ENCODE measurements at regions not wholly inside any gene's neighbourhood (a gene's known extent, or its start where the extent isn't known, plus 50 kb on each side); places are given as distances from the start of the nearest gene placed in this dataset.
A peak's percentile ranks its signal among the peaks of the same experiment; 100 is the strongest.

DNA sequence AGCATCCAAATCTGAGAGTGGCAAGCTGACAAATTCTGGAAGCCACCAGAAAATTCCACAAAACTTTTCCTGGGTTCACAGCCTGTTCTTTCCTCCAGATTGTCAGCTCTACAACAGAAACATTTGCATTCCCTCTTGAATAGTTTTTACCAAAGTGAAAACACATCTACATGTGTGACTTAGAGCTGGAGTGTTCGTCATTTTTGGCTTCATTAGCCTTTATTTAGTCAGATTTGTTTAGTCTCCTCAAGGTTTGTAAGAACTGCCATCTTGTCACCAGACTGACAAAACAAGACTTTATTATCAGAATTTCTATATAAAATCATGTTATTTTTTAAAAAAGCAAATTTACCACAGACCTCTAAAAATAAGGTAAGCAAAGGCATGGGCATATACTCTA is 347.3 kb downstream of the TRIM36 start:
- Histone ChIP-seq H3K27me3 (no peaks in the 10 kb centered on the region), H3K9me3 (replicated peaks in 1 of 3) (peaks cover 0 to 10% (median 0%) of the 10 kb centered on the region in 3 donors), H3K4me3 (no peak overlapping the region), H3K36me3 (replicated peaks in 1 of 2) (no peaks in the 10 kb centered on the region), H3K4me1 (replicated peaks in 1 of 2) (no peaks in the 10 kb centered on the region), H3K27ac (no peak overlapping the region)
- intact Hi-C loops (cut with DNase I): no loop called here
- no peak for DNase-seq
- TF ChIP-seq, protein P1, sequence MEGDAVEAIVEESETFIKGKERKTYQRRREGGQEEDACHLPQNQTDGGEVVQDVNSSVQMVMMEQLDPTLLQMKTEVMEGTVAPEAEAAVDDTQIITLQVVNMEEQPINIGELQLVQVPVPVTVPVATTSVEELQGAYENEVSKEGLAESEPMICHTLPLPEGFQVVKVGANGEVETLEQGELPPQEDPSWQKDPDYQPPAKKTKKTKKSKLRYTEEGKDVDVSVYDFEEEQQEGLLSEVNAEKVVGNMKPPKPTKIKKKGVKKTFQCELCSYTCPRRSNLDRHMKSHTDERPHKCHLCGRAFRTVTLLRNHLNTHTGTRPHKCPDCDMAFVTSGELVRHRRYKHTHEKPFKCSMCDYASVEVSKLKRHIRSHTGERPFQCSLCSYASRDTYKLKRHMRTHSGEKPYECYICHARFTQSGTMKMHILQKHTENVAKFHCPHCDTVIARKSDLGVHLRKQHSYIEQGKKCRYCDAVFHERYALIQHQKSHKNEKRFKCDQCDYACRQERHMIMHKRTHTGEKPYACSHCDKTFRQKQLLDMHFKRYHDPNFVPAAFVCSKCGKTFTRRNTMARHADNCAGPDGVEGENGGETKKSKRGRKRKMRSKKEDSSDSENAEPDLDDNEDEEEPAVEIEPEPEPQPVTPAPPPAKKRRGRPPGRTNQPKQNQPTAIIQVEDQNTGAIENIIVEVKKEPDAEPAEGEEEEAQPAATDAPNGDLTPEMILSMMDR (IDR thresholded peaks at IDR 0.05): no peak
- TF ChIP-seq POLR2A (IDR thresholded peaks at IDR 0.05): no peak
- WGBS, 4 donors: 48 to 64% (median 56%) methylated on average over 1 of the region's 1 CpG

DNA sequence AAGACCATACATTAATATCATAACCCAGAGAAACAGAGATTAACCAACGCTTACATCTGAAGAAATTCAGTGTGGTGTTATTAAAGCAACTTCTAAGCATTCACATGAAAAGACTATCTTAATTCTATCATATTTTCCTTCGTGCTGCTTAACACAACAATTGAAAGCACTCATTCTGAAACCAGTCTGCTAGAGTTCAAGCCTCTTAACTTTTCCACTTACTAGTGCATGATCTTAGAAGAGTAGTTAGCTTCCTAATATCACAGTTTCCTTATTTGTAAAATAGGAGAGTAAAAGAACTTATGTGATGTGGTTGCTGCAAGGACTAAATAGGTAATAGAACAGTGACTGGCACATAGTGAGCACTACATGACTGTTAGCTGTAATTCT is 379.3 kb downstream of the TRIM36 start:
- intact Hi-C loops (cut with DNase I): loop anchor here in 1 of 2 donors (5.0 kb wide), 1 partner anchor 693 kb away; no protein-coding TSS in a partner anchor
- Histone ChIP-seq H3K27ac (no peak overlapping the region), H3K9me3 (replicated peaks in 1 of 3) (no peaks in the 10 kb centered on the region), H3K4me3 (no peak overlapping the region), H3K36me3 (replicated peaks in 1 of 2) (no peaks in the 10 kb centered on the region), H3K27me3 (no peaks in the 10 kb centered on the region), H3K4me1 (replicated peaks in 1 of 2) (no peaks in the 10 kb centered on the region)
- WGBS, 4 donors: 60 to 79% (median 69%) methylated on average over 2 of the region's 2 CpGs
- TF ChIP-seq, protein P1 (IDR thresholded peaks at IDR 0.05): no peak
- TF ChIP-seq POLR2A (IDR thresholded peaks at IDR 0.05): no peak
- DNase-seq: no peak

DNA sequence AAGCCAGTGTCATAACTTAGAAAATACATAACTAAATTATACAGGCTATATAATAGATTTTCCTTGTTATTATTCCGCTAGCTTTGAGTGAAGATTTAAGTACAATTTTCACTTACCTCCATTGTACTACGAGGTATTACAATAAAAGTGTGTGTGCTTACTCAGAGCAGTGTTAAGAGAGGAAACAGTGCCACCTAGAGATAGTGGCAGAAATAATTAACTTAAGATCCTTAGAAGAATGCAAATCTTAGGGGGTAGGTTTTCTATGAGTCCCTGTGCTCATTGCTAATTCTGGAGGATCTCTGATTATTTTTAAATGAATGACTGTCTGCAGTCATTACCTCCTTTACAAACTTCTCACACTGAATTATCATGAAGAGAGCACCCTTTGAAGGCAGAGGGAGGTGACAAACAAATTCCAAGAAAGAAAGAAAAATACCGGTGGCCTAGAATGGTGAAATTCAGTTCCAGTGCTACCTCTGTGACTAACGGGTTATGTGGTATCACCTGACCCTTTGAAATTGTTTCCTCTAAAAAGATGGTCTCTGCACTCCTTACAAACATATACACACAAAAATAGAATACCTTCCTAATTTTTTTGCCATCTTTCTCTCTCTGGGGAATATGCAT is 379.8 kb downstream of the TRIM36 start:
- TF ChIP-seq, protein P1 (IDR thresholded peaks at IDR 0.05): peak; percentile 34 to 58 (median 48)
- no peak for TF ChIP-seq POLR2A (IDR thresholded peaks at IDR 0.05)
- H3K4me1 ChIP-seq (replicated peaks in 1 of 2): no peaks in the 10 kb centered on the region
- H3K9me3 ChIP-seq (replicated peaks in 1 of 3): no peaks in the 10 kb centered on the region
- H3K27ac ChIP-seq: no peak overlapping the region
- DNase-seq: no peak
- WGBS, 4 donors: 36 to 40% (median 38%) methylated on average over 4 of the region's 4 CpGs
- H3K4me3 ChIP-seq: no peak overlapping the region
- no peaks in the 10 kb centered on the region for H3K36me3 ChIP-seq (replicated peaks in 1 of 2)
- no peaks in the 10 kb centered on the region for H3K27me3 ChIP-seq
- intact Hi-C loops (cut with DNase I): loop anchor here in 1 of 2 donors (5.0 kb wide), 2 partner anchors 428 to 693 kb away; partner anchors contain the start of gene KCNN2

DNA sequence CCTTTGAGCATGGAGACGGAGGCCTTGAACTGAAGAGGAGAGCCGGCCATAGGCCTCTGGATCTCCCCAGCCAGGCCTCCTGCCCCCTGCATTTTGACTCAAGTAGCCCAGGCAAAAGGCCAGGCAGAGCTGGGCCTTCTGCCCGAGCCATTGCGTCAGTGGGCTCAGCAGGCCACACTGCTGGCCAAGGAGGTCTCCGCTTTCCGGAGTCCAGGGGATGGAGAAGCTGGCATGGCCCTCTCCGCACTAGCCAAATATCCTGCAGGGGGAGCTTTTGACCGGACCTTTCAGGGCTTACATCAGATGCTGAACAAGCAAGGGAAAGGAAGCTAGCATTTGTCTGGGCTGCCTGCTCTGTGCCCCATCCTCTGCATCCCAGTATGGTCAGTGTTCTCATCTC is 386.8 kb downstream of the TRIM36 start:
- Histone ChIP-seq H3K4me3 (no peak overlapping the region), H3K27ac (no peak overlapping the region), H3K27me3 (no peaks in the 10 kb centered on the region), H3K9me3 (replicated peaks in 1 of 3) (no peaks in the 10 kb centered on the region), H3K36me3 (replicated peaks in 1 of 2) (no peaks in the 10 kb centered on the region), H3K4me1 (replicated peaks in 1 of 2) (no peaks in the 10 kb centered on the region)
- TF ChIP-seq, protein P1 (IDR thresholded peaks at IDR 0.05): no peak
- no peak for TF ChIP-seq POLR2A (IDR thresholded peaks at IDR 0.05)
- WGBS, 4 donors: 76 to 86% (median 81%) methylated on average over 4 to 8 of the region's 8 CpGs
- intact Hi-C loops (cut with DNase I): no loop called here
- DNase-seq: peak in 1 of 7 donors; percentile 2
